Glomerular endothelial cell (primary cell): ENCODE measurements at regions not wholly inside any gene's neighbourhood (a gene's known extent, or its start where the extent isn't known, plus 50 kb on each side); places are given as distances from the start of the nearest gene placed in this dataset.

Experiments used
- DNase-seq: peaks from one replicate; pipeline ENCODE4 v3.0.0-alpha.2; 2011; ENCODE audit warnings: low read depth, low spot score; ENCODE audit errors: extremely low read depth

GRCh38 chr4:171639540-171639939 is 173.7 kb upstream of the GALNTL6 start:
- DNase-seq, result no peak

- no peak for DNase-seq
These were observed 176.6 kb upstream of the GALNTL6 start for GRCh38 chr4:171636606-171637005.

- DNase-seq, result no peak
These were observed 183.5 kb upstream of the GALNTL6 start for GRCh38 chr4:171629737-171630136.

- DNase-seq, result no peak
These were observed 184.0 kb upstream of the GALNTL6 start for GRCh38 chr4:171629182-171629581.

- no peak for DNase-seq
These were observed 186.7 kb upstream of the GALNTL6 start for GRCh38 chr4:171626554-171626953.

GRCh38 chr4:171622729-171623128 is 190.5 kb upstream of the GALNTL6 start:
- DNase-seq, result no peak

- DNase-seq, result no peak
These were observed 191.6 kb upstream of the GALNTL6 start for GRCh38 chr4:171621646-171622045.

GRCh38 chr4:171612907-171613306 is 200.3 kb upstream of the GALNTL6 start:
- no peak for DNase-seq

GRCh38 chr4:171602638-171603355 is 210.4 kb upstream of the GALNTL6 start:
- DNase-seq, result no peak

- no peak for DNase-seq
These were observed 212.1 kb upstream of the GALNTL6 start for GRCh38 chr4:171601091-171601490.

- no peak for DNase-seq
These were observed 213.6 kb upstream of the GALNTL6 start for GRCh38 chr4:171599628-171600027.

GRCh38 chr4:171594293-171594692 is 218.9 kb upstream of the GALNTL6 start:
- no peak for DNase-seq

GRCh38 chr4:171590716-171591115 is 222.5 kb upstream of the GALNTL6 start:
- no peak for DNase-seq

GRCh38 chr4:171588764-171589163 is 224.4 kb upstream of the GALNTL6 start:
- no peak for DNase-seq

GRCh38 chr4:171588051-171588545 is 225.1 kb upstream of the GALNTL6 start:
- no peak for DNase-seq

- no peak for DNase-seq
These were observed 229.4 kb upstream of the GALNTL6 start for GRCh38 chr4:171583790-171584189.

- no peak for DNase-seq
These were observed 230.1 kb upstream of the GALNTL6 start for GRCh38 chr4:171582961-171583581.

- DNase-seq, result no peak
These were observed 240.0 kb upstream of the GALNTL6 start for GRCh38 chr4:171573181-171573580.

- DNase-seq, result no peak
These were observed 247.9 kb upstream of the GALNTL6 start for GRCh38 chr4:171565130-171565788.

GRCh38 chr4:171561419-171561818 is 251.8 kb upstream of the GALNTL6 start:
- no peak for DNase-seq

GRCh38 chr4:171553961-171554360 is 259.2 kb upstream of the GALNTL6 start:
- no peak for DNase-seq

GRCh38 chr4:171542640-171543039 is 270.6 kb upstream of the GALNTL6 start:
- no peak for DNase-seq
